ENCODE measurements at regions not wholly inside any gene's neighbourhood (a gene's known extent, or its start where the extent isn't known, plus 50 kb on each side); places are given as distances from the start of the nearest gene placed in this dataset.

DNA sequence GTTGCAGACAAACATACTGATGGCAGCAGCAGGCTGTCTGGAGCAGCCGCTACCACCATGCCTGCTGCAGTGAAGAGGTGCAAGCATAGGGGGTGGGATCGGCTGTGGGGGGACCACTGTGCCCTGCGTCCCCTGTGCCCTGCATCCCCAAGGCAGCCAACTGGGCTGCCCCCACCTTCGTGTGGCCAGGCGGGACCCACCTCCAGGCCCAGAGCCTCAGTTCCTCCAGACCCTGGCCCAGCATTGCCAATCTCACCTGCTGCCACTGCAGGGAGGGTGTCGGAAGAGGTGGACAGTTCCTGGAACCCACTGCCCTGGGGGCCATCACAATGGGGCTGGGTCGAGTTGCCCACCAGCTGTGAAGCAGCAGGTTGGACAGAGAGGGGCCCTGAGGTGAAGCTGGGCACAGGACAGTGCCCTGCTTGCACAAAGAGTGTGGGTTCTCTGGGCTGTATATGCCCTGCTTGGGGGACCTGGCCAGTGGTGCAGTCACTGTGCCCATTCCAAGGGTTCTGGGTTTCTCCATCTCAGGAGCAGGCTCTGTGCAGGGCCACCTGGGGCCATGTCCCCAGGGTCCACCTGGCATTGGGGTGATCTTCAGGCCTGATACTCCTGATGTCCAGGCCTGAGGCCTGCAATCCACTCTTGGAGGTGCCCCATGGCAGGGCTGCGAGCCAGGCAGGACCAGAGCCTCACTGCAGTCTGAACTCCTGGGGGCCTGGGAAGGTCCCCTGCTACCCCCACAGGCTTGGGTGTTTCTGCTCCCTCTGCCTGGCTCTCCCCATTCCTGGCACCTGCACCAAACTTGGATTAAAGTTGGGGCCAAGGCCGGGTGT is 261.4 kb upstream of the NRIP1 start:
- Histone ChIP-seq H3K36me3 (no peaks in the 10 kb centered on the region), H3K9me3 (no peaks in the 10 kb centered on the region), H3K4me3 (no peak overlapping the region), H3K4me1 (no peaks in the 10 kb centered on the region), H3K27ac (no peak overlapping the region), H3K27me3 (no peaks in the 10 kb centered on the region)
- intact Hi-C loops (cut with DNase I): no loop called here
- no peak for DNase-seq (ENCODE audit: extremely low spot score in 2 of 2)
- TF ChIP-seq POLR2A (IDR thresholded peaks at IDR 0.05) (no peak), POLR2AphosphoS5 (IDR thresholded peaks at IDR 0.05; ENCODE audit: insufficient read depth in 1 of 2, low read depth in 1 of 2) (no peak)
- TF ChIP-seq, protein P1, sequence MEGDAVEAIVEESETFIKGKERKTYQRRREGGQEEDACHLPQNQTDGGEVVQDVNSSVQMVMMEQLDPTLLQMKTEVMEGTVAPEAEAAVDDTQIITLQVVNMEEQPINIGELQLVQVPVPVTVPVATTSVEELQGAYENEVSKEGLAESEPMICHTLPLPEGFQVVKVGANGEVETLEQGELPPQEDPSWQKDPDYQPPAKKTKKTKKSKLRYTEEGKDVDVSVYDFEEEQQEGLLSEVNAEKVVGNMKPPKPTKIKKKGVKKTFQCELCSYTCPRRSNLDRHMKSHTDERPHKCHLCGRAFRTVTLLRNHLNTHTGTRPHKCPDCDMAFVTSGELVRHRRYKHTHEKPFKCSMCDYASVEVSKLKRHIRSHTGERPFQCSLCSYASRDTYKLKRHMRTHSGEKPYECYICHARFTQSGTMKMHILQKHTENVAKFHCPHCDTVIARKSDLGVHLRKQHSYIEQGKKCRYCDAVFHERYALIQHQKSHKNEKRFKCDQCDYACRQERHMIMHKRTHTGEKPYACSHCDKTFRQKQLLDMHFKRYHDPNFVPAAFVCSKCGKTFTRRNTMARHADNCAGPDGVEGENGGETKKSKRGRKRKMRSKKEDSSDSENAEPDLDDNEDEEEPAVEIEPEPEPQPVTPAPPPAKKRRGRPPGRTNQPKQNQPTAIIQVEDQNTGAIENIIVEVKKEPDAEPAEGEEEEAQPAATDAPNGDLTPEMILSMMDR (IDR thresholded peaks at IDR 0.05): no peak

DNA sequence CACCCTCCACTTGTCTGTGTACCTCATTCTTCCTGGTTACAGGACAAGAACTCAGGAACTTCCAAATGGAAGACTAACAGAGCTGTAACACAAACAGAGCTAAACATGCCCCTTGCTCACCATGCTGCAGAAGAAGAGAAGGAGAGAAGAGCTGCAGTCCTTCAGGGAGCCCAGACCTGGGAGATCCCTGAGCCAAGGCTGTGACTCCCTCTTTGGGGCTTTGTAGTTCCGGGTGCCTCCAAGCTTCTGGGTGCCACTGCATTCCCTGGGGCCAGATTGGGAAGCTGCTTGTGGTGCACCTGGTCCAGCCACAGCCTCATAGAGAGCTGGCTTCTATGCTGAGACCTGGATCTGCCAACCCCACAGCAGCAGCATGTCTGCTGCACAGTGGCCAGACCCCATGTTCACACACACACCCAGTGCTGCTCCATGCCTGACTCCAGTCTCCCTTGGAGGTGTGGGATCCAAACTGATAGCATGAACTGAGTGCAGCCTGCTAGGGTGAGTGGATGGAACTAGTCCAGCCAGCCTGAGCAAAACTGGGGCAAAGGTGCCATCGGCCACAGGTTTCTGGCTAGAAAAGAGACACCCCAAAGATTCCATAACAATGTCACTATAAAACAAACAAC is 263.0 kb upstream of the NRIP1 start:
- intact Hi-C loops (cut with DNase I): no loop called here
- no peaks in the 10 kb centered on the region for H3K4me1 ChIP-seq
- H3K27me3 ChIP-seq: no peaks in the 10 kb centered on the region
- TF ChIP-seq POLR2AphosphoS5 (IDR thresholded peaks at IDR 0.05; ENCODE audit: insufficient read depth in 1 of 2, low read depth in 1 of 2) (no peak), POLR2A (IDR thresholded peaks at IDR 0.05) (no peak)
- TF ChIP-seq, protein P1 (IDR thresholded peaks at IDR 0.05): no peak
- H3K27ac ChIP-seq: no peak overlapping the region
- no peak for DNase-seq (ENCODE audit: extremely low spot score in 2 of 2)
- no peaks in the 10 kb centered on the region for H3K36me3 ChIP-seq
- no peak overlapping the region for H3K4me3 ChIP-seq
- H3K9me3 ChIP-seq: no peaks in the 10 kb centered on the region

DNA sequence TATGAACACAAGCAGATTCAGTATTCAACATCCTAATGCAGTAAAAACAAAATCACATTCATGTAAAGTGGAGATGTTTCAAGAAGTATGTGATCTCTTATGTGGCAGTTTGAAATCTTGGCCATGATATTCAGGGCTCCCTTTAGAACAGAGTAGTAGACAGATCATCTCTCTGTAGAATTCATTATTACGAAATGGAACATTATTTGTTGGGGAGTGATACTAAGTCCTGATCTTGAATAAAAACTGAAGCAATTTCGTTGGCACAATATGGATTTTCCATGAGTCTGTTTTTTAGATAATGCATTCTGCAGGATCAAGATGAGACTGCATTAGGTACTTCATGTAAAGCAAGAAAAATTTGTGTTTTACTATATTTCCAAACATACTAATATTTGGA is 264.4 kb upstream of the NRIP1 start:
- Histone ChIP-seq H3K4me1 (no peaks in the 10 kb centered on the region), H3K4me3 (no peak overlapping the region), H3K9me3 (no peaks in the 10 kb centered on the region), H3K27ac (no peak overlapping the region), H3K27me3 (no peaks in the 10 kb centered on the region), H3K36me3 (no peaks in the 10 kb centered on the region)
- TF ChIP-seq POLR2A (IDR thresholded peaks at IDR 0.05): no peak
- intact Hi-C loops (cut with DNase I): no loop called here
- no peak for DNase-seq (ENCODE audit: extremely low spot score in 2 of 2)

DNA sequence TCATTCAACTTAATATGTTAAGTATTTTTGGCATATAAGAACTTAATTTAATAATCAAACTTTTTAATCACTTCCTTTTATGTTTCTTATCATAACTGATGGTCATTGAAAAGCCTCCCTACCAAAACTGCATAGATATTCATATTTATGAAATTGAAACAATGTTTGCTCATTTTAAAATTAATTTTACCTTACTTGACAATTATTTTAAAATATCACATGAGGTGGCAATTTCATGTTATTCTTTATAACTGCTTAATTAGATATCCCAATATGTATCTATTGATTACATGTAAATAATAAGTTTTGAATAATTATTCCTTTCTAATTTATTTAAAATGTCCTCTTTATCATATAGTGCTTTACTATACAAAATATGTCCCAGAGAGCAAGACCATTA is 266.1 kb upstream of the NRIP1 start:
- Histone ChIP-seq H3K9me3 (no peaks in the 10 kb centered on the region), H3K27ac (no peak overlapping the region), H3K27me3 (no peaks in the 10 kb centered on the region), H3K4me1 (no peaks in the 10 kb centered on the region), H3K36me3 (no peaks in the 10 kb centered on the region), H3K4me3 (no peak overlapping the region)
- TF ChIP-seq POLR2A (IDR thresholded peaks at IDR 0.05): no peak
- TF ChIP-seq POLR2AphosphoS5 (IDR thresholded peaks at IDR 0.05; ENCODE audit: insufficient read depth in 1 of 2, low read depth in 1 of 2): no peak
- TF ChIP-seq, protein P1 (IDR thresholded peaks at IDR 0.05): no peak
- DNase-seq (ENCODE audit: extremely low spot score in 2 of 2): no peak
- intact Hi-C loops (cut with DNase I): no loop called here

DNA sequence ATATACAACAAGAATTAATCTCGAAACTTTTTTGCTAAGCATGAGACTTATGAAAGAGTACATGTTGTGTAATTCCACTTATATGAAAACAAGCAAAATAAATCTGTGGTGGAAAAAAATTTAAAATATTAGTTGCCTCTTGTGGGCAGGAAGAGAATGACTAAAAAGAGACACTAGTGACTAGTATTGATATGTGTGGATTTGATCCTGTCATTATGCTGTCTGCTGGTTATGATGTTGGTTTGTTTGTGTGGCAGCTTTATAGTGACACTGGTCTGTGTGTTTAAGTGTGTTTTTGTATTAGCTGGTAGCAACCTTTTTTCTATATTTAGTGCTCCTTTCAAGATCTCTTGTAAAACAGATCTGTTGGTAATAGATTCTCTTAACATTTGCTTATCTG is 267.8 kb upstream of the NRIP1 start:
- no peaks in the 10 kb centered on the region for H3K36me3 ChIP-seq
- H3K9me3 ChIP-seq: no peaks in the 10 kb centered on the region
- DNase-seq (ENCODE audit: extremely low spot score in 2 of 2): no peak
- no peaks in the 10 kb centered on the region for H3K27me3 ChIP-seq
- no peak overlapping the region for H3K27ac ChIP-seq
- H3K4me1 ChIP-seq: no peaks in the 10 kb centered on the region
- intact Hi-C loops (cut with DNase I): no loop called here
- TF ChIP-seq, protein P1 (IDR thresholded peaks at IDR 0.05): no peak
- TF ChIP-seq POLR2A (IDR thresholded peaks at IDR 0.05) (no peak), POLR2AphosphoS5 (IDR thresholded peaks at IDR 0.05; ENCODE audit: insufficient read depth in 1 of 2, low read depth in 1 of 2) (no peak)
- no peak overlapping the region for H3K4me3 ChIP-seq

All from vagina (tissue), 2 donors.